Naive thymus-derived CD4-positive, alpha-beta T cell (primary cell): ENCODE measurements at regions not wholly inside any gene's neighbourhood (a gene's known extent, or its start where the extent isn't known, plus 50 kb on each side); places are given as distances from the start of the nearest gene placed in this dataset.

ENCODE experiments used
- ATAC-seq: fragments of 150-1000 bp; cut with Tn5 transposase; 2 replicates; pipeline ENCODE4 v1.10.0; 2021; ENCODE audit warnings: mild to moderate bottlenecking, moderate library complexity
- CTCF ChIA-PET: fragments of 350-600 bp; sonication (Branson Sonifier 250); formaldehyde crosslinking; loops from one replicate; lab custom pipeline; 2021; ENCODE audit warnings: antibody characterized with exemption; lab: Charles Lee
- POLR2A ChIA-PET: fragments of 350-600 bp; sonication (Branson Sonifier 250); formaldehyde crosslinking; loops from one replicate; lab custom pipeline; 2021; ENCODE audit warnings: antibody characterized with exemption, inconsistent platforms; lab: Charles Lee
- DNase-seq, 9 donors: peaks; one replicate each; pipeline versions ENCODE4 v3.0.0 to v3.0.0-alpha.2; 2020 to 2022; ENCODE audit warnings: mixed read lengths in 1 of 9
- H3K27ac ChIP-seq: one replicate; pipeline ENCODE4 v1.7.0; 2013; ENCODE audit warnings: mild to moderate bottlenecking, low read depth, low read length, moderate library complexity
- H3K27me3 ChIP-seq, 2 donors: one replicate each; pipeline ENCODE4 v1.7.0; 2013; ENCODE audit warnings: low read length in 2 of 2, mild to moderate bottlenecking in 2 of 2, moderate library complexity in 2 of 2; ENCODE audit not compliant: control insufficient read depth in 2 of 2, insufficient read depth in 2 of 2
- H3K36me3 ChIP-seq, 3 experiments: 1 replicate in 2 of 3; 2 replicates in 1 of 3; pipeline ENCODE4 v1.7.0; 2013; ENCODE audit warnings: low read length in 3 of 3, mild to moderate bottlenecking in 3 of 3, moderate library complexity in 1 of 3; ENCODE audit not compliant: insufficient read depth in 3 of 3, control insufficient read depth in 2 of 3
- H3K4me1 ChIP-seq, 2 donors: one replicate each; pipeline ENCODE4 v1.7.0; 2013; ENCODE audit warnings: low read length in 2 of 2, mild to moderate bottlenecking in 2 of 2, moderate library complexity in 1 of 2; ENCODE audit not compliant: control insufficient read depth in 2 of 2, insufficient read depth in 2 of 2
- H3K4me3 ChIP-seq: 2 replicates; pipeline ENCODE4 v1.7.0; 2013; ENCODE audit warnings: mild to moderate bottlenecking, low read length
- H3K9me3 ChIP-seq, 3 experiments: 1 replicate in 2 of 3; 2 replicates in 1 of 3; pipeline ENCODE4 v1.7.0; 2013; ENCODE audit warnings: low read length in 3 of 3; ENCODE audit not compliant: control insufficient read depth in 2 of 3
- H3K27ac Mint-ChIP-seq, 9 donors: one replicate each; pipeline ENCODE4 v1.8.0; 2020 to 2022; ENCODE audit warnings: mixed read lengths in 9 of 9, mild to moderate bottlenecking in 8 of 9, moderate library complexity in 5 of 9, inconsistent platforms in 2 of 9
- H3K27me3 Mint-ChIP-seq, 5 donors: one replicate each; pipeline ENCODE4 v1.8.0; 2021 to 2022; ENCODE audit warnings: mixed read lengths in 5 of 5, mild to moderate bottlenecking in 1 of 5
- H3K36me3 Mint-ChIP-seq, 5 donors: one replicate each; pipeline ENCODE4 v1.8.0; 2020 to 2022; ENCODE audit warnings: mixed read lengths in 5 of 5, mild to moderate bottlenecking in 3 of 5, inconsistent platforms in 1 of 5
- H3K4me1 Mint-ChIP-seq, 7 donors: one replicate each; pipeline ENCODE4 v1.8.0; 2020 to 2022; ENCODE audit warnings: mixed read lengths in 7 of 7, mild to moderate bottlenecking in 3 of 7, inconsistent platforms in 1 of 7
- H3K4me3 Mint-ChIP-seq, 10 donors: one replicate each; pipeline ENCODE4 v1.8.0; 2020 to 2022; ENCODE audit warnings: mild to moderate bottlenecking in 10 of 10, mixed read lengths in 10 of 10, moderate library complexity in 6 of 10, inconsistent platforms in 2 of 10
- H3K9me3 Mint-ChIP-seq, 11 donors: one replicate each; pipeline ENCODE4 v1.8.0; 2020 to 2022; ENCODE audit warnings: mixed read lengths in 11 of 11, mild to moderate bottlenecking in 4 of 11, inconsistent platforms in 1 of 11, moderate library complexity in 1 of 11
- intact Hi-C, 2 donors: fragments of 100-400 bp; cut with micrococcal nuclease; formaldehyde crosslinking; loops; one replicate each; pipeline ENCODE4 v1.15.1; 2023

DNA sequence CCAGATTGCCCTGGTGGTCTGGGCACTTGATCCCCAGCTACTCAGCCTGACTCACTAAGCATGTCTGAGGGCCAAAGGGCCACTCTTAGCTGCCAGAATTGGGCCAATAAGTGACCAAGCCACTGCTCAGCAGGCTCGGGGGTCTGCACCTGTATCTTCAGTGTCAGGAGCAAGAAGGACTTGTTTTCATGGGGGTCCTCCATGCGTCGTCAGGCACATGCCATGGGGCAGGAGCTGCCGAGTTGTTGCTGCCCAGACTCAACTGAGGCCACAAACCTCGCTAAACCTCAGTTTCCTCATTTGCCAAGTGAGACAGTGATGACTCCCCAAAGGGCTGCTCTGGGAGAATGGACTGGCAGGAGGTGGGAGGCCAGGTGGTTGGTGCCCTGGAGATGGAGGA, 158.6 kb upstream of the GDF10 start:
- POLR2A ChIA-PET: no interaction called here
- H3K4me1 ChIP-seq: no peaks in the 10 kb centered on the region
- Mint-ChIP-seq H3K4me1 (peaks cover 0 to 12% (median 0%) of the 10 kb centered on the region in 7 donors), H3K9me3 (peaks cover 0 to 3% (median 0%) of the 10 kb centered on the region in 11 donors), H3K4me3 (no peak overlapping the region), H3K27me3 (peaks cover 0 to 2% (median 0%) of the 10 kb centered on the region in 5 donors), H3K27ac (no peak overlapping the region), H3K36me3 (no peaks in the 10 kb centered on the region)
- intact Hi-C loops: no loop called here
- H3K4me3 ChIP-seq: no peak overlapping the region
- no peaks in the 10 kb centered on the region for H3K36me3 ChIP-seq
- DNase-seq: no peak
- no peaks in the 10 kb centered on the region for H3K27me3 ChIP-seq
- no peaks in the 10 kb centered on the region for H3K9me3 ChIP-seq
- ATAC-seq: no peak
- no peak overlapping the region for H3K27ac ChIP-seq
- CTCF ChIA-PET: no interaction called here

DNA sequence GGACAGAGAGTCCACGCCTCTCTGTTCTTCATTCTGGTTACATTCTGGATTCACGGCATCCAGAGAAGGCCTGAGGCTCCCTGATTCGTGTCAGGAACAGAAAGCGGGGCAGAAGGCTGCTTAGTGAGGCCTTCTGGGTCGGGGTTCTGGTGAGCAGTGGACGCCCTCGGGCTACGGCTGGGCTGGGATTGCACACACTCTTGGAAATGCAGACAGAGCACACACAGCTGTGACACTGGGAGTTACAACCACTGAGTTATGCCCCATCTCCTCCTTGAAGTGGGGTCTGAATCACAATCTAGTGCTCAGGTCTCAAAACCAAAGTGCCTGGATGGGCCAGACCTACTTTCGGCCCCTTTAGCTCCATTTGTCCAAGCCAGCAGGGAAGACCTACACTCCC, 156.9 kb upstream of the GDF10 start:
- intact Hi-C loops: no loop called here
- ChIA-PET POLR2A (interaction anchor here (0.5 kb wide), 1 partner anchor 90 kb away, joined by 3 read pairs; no protein-coding TSS in a partner anchor), CTCF (interaction anchor here (1.0 kb wide), 1 partner anchor 23 kb away, joined by 3 read pairs; no protein-coding TSS in a partner anchor)
- peaks cover 0 to 19% (median 0%) of the 10 kb centered on the region in 7 donors for H3K4me1 Mint-ChIP-seq
- H3K9me3 Mint-ChIP-seq: peaks cover 0 to 3% (median 0%) of the 10 kb centered on the region in 11 donors
- no peak for DNase-seq
- Histone ChIP-seq H3K4me1 (no peaks in the 10 kb centered on the region), H3K36me3 (no peaks in the 10 kb centered on the region), H3K27ac (no peak overlapping the region), H3K9me3 (no peaks in the 10 kb centered on the region), H3K4me3 (no peak overlapping the region), H3K27me3 (no peaks in the 10 kb centered on the region)
- peak overlapping the region in 1 of 9 donors; percentile 79 for H3K27ac Mint-ChIP-seq
- H3K36me3 Mint-ChIP-seq: no peaks in the 10 kb centered on the region
- H3K4me3 Mint-ChIP-seq: no peak overlapping the region
- peaks cover 0 to 9% (median 0%) of the 10 kb centered on the region in 5 donors for H3K27me3 Mint-ChIP-seq
- no peak for ATAC-seq

DNA sequence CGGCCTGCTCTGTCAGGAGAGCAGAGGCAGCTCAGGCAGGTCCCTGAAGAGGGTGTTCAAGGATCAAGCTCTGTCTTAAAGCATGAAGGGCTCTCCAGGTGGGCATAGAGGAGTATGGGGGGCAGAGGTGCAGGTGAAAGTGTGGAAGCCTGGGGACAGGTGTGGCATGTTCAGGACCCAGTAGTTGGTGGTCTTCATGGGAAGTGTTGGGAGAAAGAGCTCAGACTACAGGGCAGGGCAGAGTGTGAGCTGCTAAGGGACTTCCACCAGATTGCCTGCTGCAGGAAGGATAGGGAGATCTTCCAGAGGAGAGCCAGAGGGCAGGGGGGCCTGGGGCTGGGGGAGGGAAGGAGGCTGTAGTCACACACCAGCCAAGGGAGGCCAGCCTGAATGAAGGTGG, 156.5 kb upstream of the GDF10 start:
- H3K27me3 Mint-ChIP-seq: peaks cover 0 to 11% (median 0%) of the 10 kb centered on the region in 5 donors
- no peak for DNase-seq
- H3K27me3 ChIP-seq: no peaks in the 10 kb centered on the region
- no peak overlapping the region for H3K4me3 ChIP-seq
- intact Hi-C loops: no loop called here
- H3K4me1 ChIP-seq: no peaks in the 10 kb centered on the region
- H3K4me3 Mint-ChIP-seq: no peak overlapping the region
- POLR2A ChIA-PET: interaction anchor here (0.5 kb wide), 1 partner anchor 90 kb away, joined by 3 read pairs; no protein-coding TSS in a partner anchor
- CTCF ChIA-PET: interaction anchor here (1.0 kb wide), 1 partner anchor 22 kb away, joined by 3 read pairs; no protein-coding TSS in a partner anchor
- peaks cover 0 to 19% (median 0%) of the 10 kb centered on the region in 7 donors for H3K4me1 Mint-ChIP-seq
- peak overlapping the region in 1 of 9 donors; percentile 79 for H3K27ac Mint-ChIP-seq
- H3K9me3 ChIP-seq: no peaks in the 10 kb centered on the region
- no peak overlapping the region for H3K27ac ChIP-seq
- peaks cover 0 to 3% (median 0%) of the 10 kb centered on the region in 11 donors for H3K9me3 Mint-ChIP-seq
- ATAC-seq: no peak
- no peaks in the 10 kb centered on the region for H3K36me3 ChIP-seq
- no peaks in the 10 kb centered on the region for H3K36me3 Mint-ChIP-seq

DNA sequence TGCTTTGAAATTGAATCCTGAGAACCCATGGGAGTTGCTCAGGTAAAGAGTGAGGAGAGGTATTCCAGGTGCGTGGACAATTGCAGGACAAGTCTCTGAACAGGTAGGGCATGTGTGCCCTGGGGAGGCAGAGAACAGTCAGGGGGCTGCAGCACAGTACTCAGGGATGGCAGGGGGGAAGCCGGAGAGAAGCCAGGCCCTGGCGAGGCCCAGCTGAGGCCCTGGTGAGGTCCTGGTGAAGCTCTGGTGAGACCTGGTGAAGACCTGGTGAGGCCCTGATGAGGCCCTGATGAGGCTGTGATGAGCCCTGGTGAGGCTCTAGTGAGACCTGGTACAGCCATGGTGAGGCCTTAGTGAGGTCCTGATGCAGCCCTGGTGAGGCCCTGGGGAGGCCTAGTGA, 155.5 kb upstream of the GDF10 start:
- Histone ChIP-seq H3K9me3 (no peaks in the 10 kb centered on the region), H3K4me3 (no peak overlapping the region), H3K36me3 (no peaks in the 10 kb centered on the region), H3K4me1 (no peaks in the 10 kb centered on the region), H3K27ac (no peak overlapping the region), H3K27me3 (no peaks in the 10 kb centered on the region)
- DNase-seq: no peak
- Mint-ChIP-seq H3K36me3 (no peaks in the 10 kb centered on the region), H3K4me1 (peaks cover 0 to 13% (median 2%) of the 10 kb centered on the region in 7 donors), H3K27me3 (peaks cover 0 to 13% (median 0%) of the 10 kb centered on the region in 5 donors), H3K4me3 (no peak overlapping the region), H3K9me3 (peaks cover 0 to 2% (median 0%) of the 10 kb centered on the region in 11 donors), H3K27ac (peak overlapping the region in 1 of 9 donors; percentile 74)
- intact Hi-C loops: no loop called here
- CTCF ChIA-PET: no interaction called here
- peak; percentile 24 for ATAC-seq
- POLR2A ChIA-PET: no interaction called here

DNA sequence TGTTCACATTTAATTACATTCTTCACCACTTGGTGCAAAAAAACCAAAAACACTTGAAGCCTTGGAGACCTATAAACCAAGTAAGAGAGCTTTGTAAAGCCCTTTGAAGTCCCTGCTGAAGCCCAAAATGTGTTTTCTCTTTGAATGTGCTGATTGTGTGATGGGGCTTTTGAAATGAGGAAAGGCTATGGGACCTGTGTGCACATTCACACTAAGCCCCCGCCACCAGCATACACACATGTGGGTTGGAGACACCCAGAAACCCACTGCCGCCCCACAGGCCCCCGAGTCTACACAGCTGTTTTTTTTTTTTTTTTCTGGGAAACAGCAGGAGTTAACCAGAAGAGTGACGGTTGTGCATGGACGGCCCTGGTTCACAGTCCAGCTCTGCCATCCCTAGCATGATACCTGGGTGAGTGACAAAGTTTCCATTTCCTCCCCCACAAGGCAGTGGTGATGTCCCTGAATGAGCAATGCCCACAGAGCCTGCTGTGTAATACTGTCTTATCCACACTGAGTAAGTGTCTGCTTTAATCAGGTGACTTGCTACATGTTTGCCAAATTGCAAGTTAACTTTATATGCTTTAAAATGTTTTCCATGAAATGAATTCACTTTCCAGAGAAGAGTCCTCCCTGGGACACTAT, 154.6 kb upstream of the GDF10 start:
- no peak overlapping the region for H3K4me3 Mint-ChIP-seq
- CTCF ChIA-PET: no interaction called here
- no peak overlapping the region for H3K27ac Mint-ChIP-seq
- H3K9me3 Mint-ChIP-seq: peaks cover 0 to 4% (median 0%) of the 10 kb centered on the region in 11 donors
- Histone ChIP-seq H3K4me3 (no peak overlapping the region), H3K27ac (no peak overlapping the region), H3K9me3 (no peaks in the 10 kb centered on the region), H3K27me3 (no peaks in the 10 kb centered on the region), H3K36me3 (no peaks in the 10 kb centered on the region), H3K4me1 (no peaks in the 10 kb centered on the region)
- peaks cover 0 to 19% (median 0%) of the 10 kb centered on the region in 5 donors for H3K27me3 Mint-ChIP-seq
- DNase-seq (no peak), ATAC-seq (no peak)
- POLR2A ChIA-PET: no interaction called here
- intact Hi-C loops: no loop called here
- H3K36me3 Mint-ChIP-seq: no peaks in the 10 kb centered on the region
- H3K4me1 Mint-ChIP-seq: peaks cover 0 to 13% (median 2%) of the 10 kb centered on the region in 7 donors

DNA sequence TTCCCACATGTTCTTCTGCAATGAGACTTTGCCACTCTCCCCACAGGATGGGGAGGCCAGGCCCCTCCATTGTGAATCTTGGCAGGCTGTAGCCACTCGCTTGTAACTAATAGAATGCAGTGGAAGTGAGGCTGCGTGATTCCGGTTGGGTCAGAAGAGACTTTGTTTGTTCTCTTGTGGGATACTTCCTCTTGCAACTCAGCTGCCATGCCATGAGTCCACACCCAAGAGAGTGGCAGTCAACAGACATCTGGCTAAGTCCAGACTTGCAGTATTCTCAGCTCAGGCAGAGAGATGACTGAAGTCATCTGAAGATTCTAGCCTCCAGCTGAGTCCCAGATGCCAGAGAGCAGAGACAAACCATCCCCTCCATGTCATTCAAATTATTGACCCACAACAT, 153.4 kb upstream of the GDF10 start:
- Histone ChIP-seq H3K27me3 (no peaks in the 10 kb centered on the region), H3K4me3 (no peak overlapping the region), H3K36me3 (no peaks in the 10 kb centered on the region), H3K9me3 (no peaks in the 10 kb centered on the region), H3K4me1 (no peaks in the 10 kb centered on the region), H3K27ac (no peak overlapping the region)
- Mint-ChIP-seq H3K9me3 (peaks cover 0 to 6% (median 0%) of the 10 kb centered on the region in 11 donors), H3K4me1 (peaks cover 0 to 13% (median 2%) of the 10 kb centered on the region in 7 donors), H3K36me3 (no peaks in the 10 kb centered on the region), H3K27ac (no peak overlapping the region), H3K27me3 (peaks cover 0 to 19% (median 0%) of the 10 kb centered on the region in 5 donors), H3K4me3 (no peak overlapping the region)
- DNase-seq (no peak), ATAC-seq (no peak)
- intact Hi-C loops: no loop called here
- CTCF ChIA-PET: no interaction called here
- POLR2A ChIA-PET: no interaction called here

DNA sequence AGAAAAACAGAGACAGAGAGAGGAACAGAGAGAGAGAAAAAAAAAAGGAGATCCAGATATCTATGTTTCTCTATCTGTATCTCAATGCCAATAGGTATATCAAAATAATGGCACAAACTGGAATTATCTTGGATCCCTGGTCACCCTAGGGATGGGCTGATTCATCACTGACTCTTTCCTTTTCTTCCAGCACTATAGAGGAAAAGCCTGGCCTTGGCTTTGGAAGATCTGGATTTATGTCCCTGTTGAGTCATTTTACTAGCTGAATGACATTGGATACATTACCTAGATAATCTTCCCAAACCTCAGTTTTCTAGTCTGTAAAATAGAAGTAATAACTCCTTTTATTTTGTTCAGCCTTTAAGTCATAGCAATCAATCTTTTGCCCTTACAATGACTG, 152.8 kb upstream of the GDF10 start:
- intact Hi-C loops: no loop called here
- CTCF ChIA-PET: no interaction called here

More for the DNA sequence above, 152.8 kb upstream of the GDF10 start:
- POLR2A ChIA-PET: no interaction called here
- Histone ChIP-seq H3K27ac (no peak overlapping the region), H3K4me1 (no peaks in the 10 kb centered on the region), H3K27me3 (no peaks in the 10 kb centered on the region), H3K36me3 (no peaks in the 10 kb centered on the region), H3K4me3 (no peak overlapping the region), H3K9me3 (no peaks in the 10 kb centered on the region)
- no peaks in the 10 kb centered on the region for H3K36me3 Mint-ChIP-seq
- no peak for ATAC-seq
- H3K9me3 Mint-ChIP-seq: peaks cover 0 to 6% (median 0%) of the 10 kb centered on the region in 11 donors
- no peak overlapping the region for H3K4me3 Mint-ChIP-seq
- H3K27ac Mint-ChIP-seq: no peak overlapping the region
- no peak for DNase-seq
- H3K4me1 Mint-ChIP-seq: peaks cover 0 to 13% (median 2%) of the 10 kb centered on the region in 7 donors
- H3K27me3 Mint-ChIP-seq: peaks cover 0 to 19% (median 0%) of the 10 kb centered on the region in 5 donors
